ENCODE measurements at regions not wholly inside any gene's neighbourhood (a gene's known extent, or its start where the extent isn't known, plus 50 kb on each side); places are given as distances from the start of the nearest gene placed in this dataset.

GRCh38 chr5:158618256-158618655, 481.5 kb downstream of the EBF1 start:
- H3K27me3 Mint-ChIP-seq, result peaks cover 5% of the 10 kb centered on the region
- no peak overlapping the region for H3K27ac Mint-ChIP-seq
- no peak for DNase-seq
- H3K36me3 Mint-ChIP-seq, result no peaks in the 10 kb centered on the region
- no peak overlapping the region for H3K4me3 Mint-ChIP-seq
- no peaks in the 10 kb centered on the region for H3K4me1 Mint-ChIP-seq
- no peaks in the 10 kb centered on the region for H3K9me3 Mint-ChIP-seq

- Mint-ChIP-seq H3K4me1 (no peaks in the 10 kb centered on the region), H3K27ac (no peak overlapping the region), H3K9me3 (no peaks in the 10 kb centered on the region), H3K27me3 (peaks cover 5% of the 10 kb centered on the region), H3K36me3 (no peaks in the 10 kb centered on the region), H3K4me3 (no peak overlapping the region)
- DNase-seq, result no peak
Measured at GRCh38 chr5:158616707-158617106, 483.0 kb downstream of the EBF1 start.

GRCh38 chr5:158614951-158615350, 484.8 kb downstream of the EBF1 start:
- peaks cover 5% of the 10 kb centered on the region for H3K27me3 Mint-ChIP-seq
- no peak overlapping the region for H3K4me3 Mint-ChIP-seq
- no peaks in the 10 kb centered on the region for H3K36me3 Mint-ChIP-seq
- no peak overlapping the region for H3K27ac Mint-ChIP-seq
- H3K9me3 Mint-ChIP-seq, result no peaks in the 10 kb centered on the region
- H3K4me1 Mint-ChIP-seq, result no peaks in the 10 kb centered on the region
- no peak for DNase-seq

- no peak for DNase-seq
- no peaks in the 10 kb centered on the region for H3K9me3 Mint-ChIP-seq
- no peak overlapping the region for H3K27ac Mint-ChIP-seq
Measured at GRCh38 chr5:158611581-158611980, 488.1 kb downstream of the EBF1 start.

DNA sequence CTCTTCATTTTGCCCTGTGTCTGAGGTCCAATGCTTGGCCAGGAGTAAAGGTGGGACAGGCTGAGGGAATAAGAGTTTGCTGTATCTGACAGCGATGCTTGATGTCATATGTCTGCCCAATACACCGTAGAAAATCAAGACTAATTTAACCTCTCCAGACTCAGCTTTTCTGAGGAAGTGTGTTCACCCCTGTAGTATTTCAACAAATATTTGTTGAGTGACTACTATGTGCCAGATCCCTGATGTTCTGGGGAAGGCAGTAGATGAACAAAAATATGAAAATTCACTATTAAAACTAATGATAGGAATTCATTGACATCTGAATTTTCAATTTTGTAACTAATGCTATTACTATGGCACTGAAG, 489.7 kb downstream of the EBF1 start:
- Mint-ChIP-seq H3K4me3 (no peak overlapping the region), H3K27ac (no peak overlapping the region), H3K27me3 (peaks cover 5% of the 10 kb centered on the region), H3K9me3 (no peaks in the 10 kb centered on the region), H3K4me1 (no peaks in the 10 kb centered on the region), H3K36me3 (no peaks in the 10 kb centered on the region)
- no peak for DNase-seq

More at GRCh38 chr5:158611581-158611980, 488.1 kb downstream of the EBF1 start:
- no peaks in the 10 kb centered on the region for H3K36me3 Mint-ChIP-seq
- peaks cover 5% of the 10 kb centered on the region for H3K27me3 Mint-ChIP-seq
- H3K4me1 Mint-ChIP-seq, result no peaks in the 10 kb centered on the region
- H3K4me3 Mint-ChIP-seq, result no peak overlapping the region

GRCh38 chr5:158609333-158610050, 490.2 kb downstream of the EBF1 start:
- H3K27me3 Mint-ChIP-seq, result peaks cover 5% of the 10 kb centered on the region
- no peaks in the 10 kb centered on the region for H3K9me3 Mint-ChIP-seq
- H3K27ac Mint-ChIP-seq, result no peak overlapping the region
- no peak for DNase-seq
- no peaks in the 10 kb centered on the region for H3K36me3 Mint-ChIP-seq
- no peak overlapping the region for H3K4me3 Mint-ChIP-seq
- H3K4me1 Mint-ChIP-seq, result no peaks in the 10 kb centered on the region

GRCh38 chr5:158607088-158607487, 492.6 kb downstream of the EBF1 start:
- H3K27ac Mint-ChIP-seq, result no peak overlapping the region
- no peaks in the 10 kb centered on the region for H3K36me3 Mint-ChIP-seq
- H3K4me1 Mint-ChIP-seq, result no peaks in the 10 kb centered on the region
- no peak overlapping the region for H3K4me3 Mint-ChIP-seq
- H3K27me3 Mint-ChIP-seq, result no peaks in the 10 kb centered on the region
- no peaks in the 10 kb centered on the region for H3K9me3 Mint-ChIP-seq
- DNase-seq, result no peak

- H3K9me3 Mint-ChIP-seq, result no peaks in the 10 kb centered on the region
- H3K4me3 Mint-ChIP-seq, result no peak overlapping the region
- DNase-seq, result no peak
- H3K36me3 Mint-ChIP-seq, result no peaks in the 10 kb centered on the region
- no peak overlapping the region for H3K27ac Mint-ChIP-seq
- no peaks in the 10 kb centered on the region for H3K27me3 Mint-ChIP-seq
- H3K4me1 Mint-ChIP-seq, result no peaks in the 10 kb centered on the region
Measured at GRCh38 chr5:158606233-158606632, 493.5 kb downstream of the EBF1 start.

DNA sequence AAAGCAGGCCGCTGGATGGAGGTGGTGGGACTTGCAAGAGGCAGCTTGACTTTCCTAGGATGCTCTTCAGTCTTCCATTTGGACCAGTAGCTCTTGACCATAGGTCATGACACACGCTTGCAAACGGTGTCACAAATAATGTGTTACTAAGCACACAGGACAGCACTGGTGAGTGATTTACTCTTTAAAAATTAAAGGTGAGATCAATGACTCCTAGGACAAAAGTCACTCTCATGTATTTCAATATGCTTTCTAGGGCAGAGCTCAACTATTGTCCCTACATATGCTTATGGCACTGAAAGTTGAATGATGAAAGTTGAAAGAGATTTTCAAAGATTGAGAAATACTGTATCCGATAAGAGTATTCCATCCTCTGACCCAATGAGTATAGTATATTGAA, 496.7 kb downstream of the EBF1 start:
- Mint-ChIP-seq H3K27me3 (no peaks in the 10 kb centered on the region), H3K27ac (no peak overlapping the region), H3K4me1 (no peaks in the 10 kb centered on the region), H3K9me3 (no peaks in the 10 kb centered on the region), H3K4me3 (no peak overlapping the region), H3K36me3 (no peaks in the 10 kb centered on the region)
- DNase-seq, result no peak

DNA sequence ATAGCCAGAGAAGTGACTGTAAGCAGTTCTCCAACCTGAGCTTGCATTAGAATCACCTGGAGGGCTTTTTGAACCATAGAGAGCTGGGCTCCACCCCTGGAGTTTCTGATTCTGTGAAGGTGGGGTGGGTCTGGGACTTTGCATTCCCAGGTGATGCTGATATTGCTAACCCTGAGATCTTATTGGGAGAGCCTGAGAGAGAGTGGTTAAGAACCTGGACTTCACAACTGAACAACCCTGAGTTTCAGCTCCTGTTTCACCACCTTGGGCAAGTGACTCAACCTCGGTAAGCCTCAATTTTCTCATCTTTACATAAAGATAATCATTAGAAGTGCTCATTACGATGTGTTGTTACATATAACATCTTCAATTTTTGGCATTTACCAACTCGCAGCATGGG, 498.6 kb downstream of the EBF1 start:
- H3K4me3 Mint-ChIP-seq, result no peak overlapping the region
- no peak for DNase-seq
- no peaks in the 10 kb centered on the region for H3K27me3 Mint-ChIP-seq
- no peaks in the 10 kb centered on the region for H3K4me1 Mint-ChIP-seq
- no peaks in the 10 kb centered on the region for H3K36me3 Mint-ChIP-seq
- H3K9me3 Mint-ChIP-seq, result no peaks in the 10 kb centered on the region
- no peak overlapping the region for H3K27ac Mint-ChIP-seq

DNA sequence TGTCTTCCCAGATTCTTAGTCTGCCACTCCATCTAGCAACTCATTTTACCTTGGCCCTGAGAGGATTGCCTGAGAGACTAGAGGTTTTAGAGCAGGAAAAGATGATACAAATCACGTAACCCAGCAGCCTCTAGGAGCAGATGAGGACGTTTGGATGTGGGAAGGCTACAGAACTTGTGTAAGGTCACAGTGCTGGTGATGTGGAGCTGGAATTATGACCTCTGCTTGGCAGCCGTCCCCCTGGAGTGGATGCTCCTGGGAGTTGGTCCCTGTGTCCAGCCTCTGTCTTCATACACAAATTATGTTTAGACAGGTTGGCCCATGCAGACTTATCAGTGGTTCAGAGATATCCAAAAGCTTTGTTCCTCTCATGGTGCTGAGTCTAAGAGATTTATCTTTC, 499.0 kb downstream of the EBF1 start:
- Mint-ChIP-seq H3K4me1 (no peaks in the 10 kb centered on the region), H3K27me3 (no peaks in the 10 kb centered on the region), H3K36me3 (no peaks in the 10 kb centered on the region), H3K4me3 (no peak overlapping the region), H3K27ac (no peak overlapping the region), H3K9me3 (no peaks in the 10 kb centered on the region)
- DNase-seq, result no peak

DNA sequence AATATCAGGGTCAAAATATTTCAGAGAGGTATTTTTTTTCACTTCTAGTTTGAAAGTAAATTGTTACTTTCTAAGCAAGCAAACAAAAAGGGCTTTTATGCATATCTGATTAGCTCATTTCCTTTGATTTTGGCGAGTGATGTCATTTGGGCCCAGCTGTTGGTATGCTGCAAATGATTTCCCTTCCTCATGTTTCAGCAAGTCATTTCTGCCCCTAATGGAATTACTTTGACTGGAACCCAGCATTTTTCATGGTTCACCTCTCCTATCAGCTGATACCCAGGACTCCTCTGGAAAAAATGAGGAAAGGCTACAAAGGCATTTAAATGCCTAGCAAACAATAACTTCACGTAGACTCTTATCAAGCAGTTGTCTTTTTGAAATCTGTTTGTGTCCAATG, 500.6 kb downstream of the EBF1 start:
- H3K36me3 Mint-ChIP-seq, result no peaks in the 10 kb centered on the region
- H3K27ac Mint-ChIP-seq, result no peak overlapping the region
- DNase-seq, result no peak
- no peaks in the 10 kb centered on the region for H3K4me1 Mint-ChIP-seq
- no peaks in the 10 kb centered on the region for H3K27me3 Mint-ChIP-seq
- H3K4me3 Mint-ChIP-seq, result no peak overlapping the region
- no peaks in the 10 kb centered on the region for H3K9me3 Mint-ChIP-seq

- no peak overlapping the region for H3K27ac Mint-ChIP-seq
- no peak overlapping the region for H3K4me3 Mint-ChIP-seq
- peaks cover 3% of the 10 kb centered on the region for H3K4me1 Mint-ChIP-seq
- H3K27me3 Mint-ChIP-seq, result no peaks in the 10 kb centered on the region
- H3K36me3 Mint-ChIP-seq, result no peaks in the 10 kb centered on the region
- no peak for DNase-seq
- no peaks in the 10 kb centered on the region for H3K9me3 Mint-ChIP-seq
Measured at GRCh38 chr5:158594595-158595242, 505.0 kb downstream of the EBF1 start.

- H3K36me3 Mint-ChIP-seq, result no peaks in the 10 kb centered on the region
- H3K4me3 Mint-ChIP-seq, result no peak overlapping the region
- no peaks in the 10 kb centered on the region for H3K27me3 Mint-ChIP-seq
- no peak overlapping the region for H3K27ac Mint-ChIP-seq
- peaks cover 3% of the 10 kb centered on the region for H3K4me1 Mint-ChIP-seq
- no peak for DNase-seq
- H3K9me3 Mint-ChIP-seq, result no peaks in the 10 kb centered on the region
Measured at GRCh38 chr5:158593925-158594324, 505.8 kb downstream of the EBF1 start.

- no peaks in the 10 kb centered on the region for H3K27me3 Mint-ChIP-seq
- no peaks in the 10 kb centered on the region for H3K36me3 Mint-ChIP-seq
- H3K9me3 Mint-ChIP-seq, result no peaks in the 10 kb centered on the region
- no peak overlapping the region for H3K4me3 Mint-ChIP-seq
- H3K4me1 Mint-ChIP-seq, result peaks cover 3% of the 10 kb centered on the region
- no peak for DNase-seq
- no peak overlapping the region for H3K27ac Mint-ChIP-seq
Measured at GRCh38 chr5:158591301-158591863, 508.3 kb downstream of the EBF1 start.

GRCh38 chr5:158590746-158591300, 508.9 kb downstream of the EBF1 start:
- no peaks in the 10 kb centered on the region for H3K27me3 Mint-ChIP-seq
- peaks cover 3% of the 10 kb centered on the region for H3K9me3 Mint-ChIP-seq
- no peak overlapping the region for H3K27ac Mint-ChIP-seq
- peaks cover 3% of the 10 kb centered on the region for H3K4me1 Mint-ChIP-seq
- peaks cover 2% of the 10 kb centered on the region for H3K36me3 Mint-ChIP-seq
- DNase-seq, result no peak
- no peak overlapping the region for H3K4me3 Mint-ChIP-seq
